GM12878 (cell line): ENCODE measurements at regions not wholly inside any gene's neighbourhood (a gene's known extent, or its start where the extent isn't known, plus 50 kb on each side); places are given as distances from the start of the nearest gene placed in this dataset.

Experiments
- ATAC-seq: fragments of 200-7000 bp; cut with Tn5 transposase; 3 replicates; pipeline ENCODE4 v1.9.1; 2020; ENCODE audit warnings: mild to moderate bottlenecking, moderate library complexity
- BruUV-seq: library from RNA; stranded (reverse); fragments of 400-500 nt; replicated peaks from 2 replicates; lab custom pipeline; 2021; lab: Mats Ljungman, UMichigan
- CTCF ChIA-PET: fragments of 300-600 bp; sonication (Branson Sonifier 250); formaldehyde crosslinking; extraction: SDS; loops from one replicate; lab custom pipeline; 2021; ENCODE audit warnings: inconsistent platforms; lab: Yijun Ruan, JAX
- POLR2A ChIA-PET: fragments of 350-600 bp; formaldehyde crosslinking; extraction: SDS; loops from one replicate; lab custom pipeline; 2021; ENCODE audit warnings: inconsistent platforms; lab: Charles Lee
- RAD21 ChIA-PET: fragments of 300-600 bp; sonication (Branson Sonifier 250); formaldehyde crosslinking; loops from one replicate; lab custom pipeline; 2023; ENCODE audit warnings: antibody characterized with exemption; ENCODE audit not compliant: unreplicated experiment; lab: Charles Lee
- SMC1A ChIA-PET: fragments of 300-600 bp; sonication (Branson Sonifier 250); formaldehyde crosslinking; loops from one replicate; lab custom pipeline; 2023; ENCODE audit not compliant: unreplicated experiment, uncharacterized antibody; lab: Charles Lee
- DNase-seq: peaks from one replicate; pipeline ENCODE4 v3.0.0-alpha.2; 2011; ENCODE audit warnings: low read depth, low spot score
- FAIRE-seq: peaks from 3 replicates; lab custom pipeline; 2011; peaks lifted over from hg19 to GRCh38; lab: Jason Lieb, UNC
- H2AFZ ChIP-seq: 2 replicates; pipeline ENCODE4 v1.6.0; 2011; ENCODE audit warnings: low read depth, low read length, control low read depth; ENCODE audit not compliant: control insufficient read depth
- H3K27ac ChIP-seq: 2 replicates; pipeline ENCODE4 v1.5.1; 2011; ENCODE audit warnings: control low read depth; ENCODE audit not compliant: control insufficient read depth, insufficient read depth
- H3K27me3 ChIP-seq, 2 experiments: replicated peaks in 1 of 2; 2 replicates each; pipeline versions ENCODE4 v1.6.0 to v1.6.1; 2011; ENCODE audit warnings: low read length in 1 of 2; ENCODE audit not compliant: control insufficient read depth in 2 of 2, insufficient read depth in 2 of 2
- H3K36me3 ChIP-seq, 2 experiments: 2 replicates each; pipeline ENCODE4 v1.5.1; 2011; ENCODE audit warnings: low read length in 1 of 2; ENCODE audit not compliant: control insufficient read depth in 2 of 2, insufficient read depth in 2 of 2
- H3K4me1 ChIP-seq: 2 replicates; pipeline ENCODE4 v1.6.1; 2011; ENCODE audit warnings: mild to moderate bottlenecking, low read length, moderate library complexity, mixed read lengths; ENCODE audit not compliant: control insufficient read depth, insufficient read depth
- H3K4me2 ChIP-seq: 2 replicates; pipeline ENCODE4 v1.6.0; 2011; ENCODE audit warnings: control low read depth; ENCODE audit not compliant: control insufficient read depth, insufficient read depth
- H3K4me3 ChIP-seq: fragments of 200-600 bp; sonication (generic); 2 replicates; pipeline ENCODE4 v1.5.1; 2016
- H3K79me2 ChIP-seq: 2 replicates; pipeline ENCODE4 v1.6.0; 2011; ENCODE audit warnings: low read length; ENCODE audit not compliant: control insufficient read depth, insufficient read depth
- H3K9ac ChIP-seq: 2 replicates; pipeline ENCODE4 v1.8.0; 2011; ENCODE audit warnings: low read length, control low read depth, mixed read lengths; ENCODE audit not compliant: control insufficient read depth, insufficient read depth
- H3K9me3 ChIP-seq: replicated peaks from 3 replicates; pipeline ENCODE4 v1.5.1; 2011; ENCODE audit warnings: mild to moderate bottlenecking, low read length; ENCODE audit not compliant: control insufficient read depth, insufficient read depth
- H4K20me1 ChIP-seq: 2 replicates; pipeline ENCODE4 v1.6.0; 2011; ENCODE audit not compliant: control insufficient read depth, insufficient read depth
- CEBPB ChIP-seq, 2 experiments: fragments of 150-350 bp in 1 of 2; IDR thresholded peaks; 2 replicates each; pipeline ENCODE4 v1.6.1; 2012 to 2014; ENCODE audit warnings: low read depth in 2 of 2, low read length in 2 of 2, borderline replicate concordance in 1 of 2, inconsistent platforms in 1 of 2
- CHD1 ChIP-seq: IDR thresholded peaks from 2 replicates; pipeline ENCODE4 v1.6.1; 2012; ENCODE audit warnings: low read depth, low read length, improper control_type of control experiment
- CHD2 ChIP-seq: IDR thresholded peaks from 2 replicates; pipeline ENCODE4 v1.6.1; 2011; ENCODE audit warnings: low read depth, low read length, improper control_type of control experiment, borderline replicate concordance
- E2F4 ChIP-seq: IDR thresholded peaks from 2 replicates; pipeline ENCODE4 v1.6.1; 2012; ENCODE audit warnings: low read depth, low read length, improper control_type of control experiment
- IKZF1 ChIP-seq: fragments of 450-650 bp; conservative IDR thresholded peaks from 2 replicates; pipeline ENCODE4 v1.6.1; 2017; ENCODE audit warnings: antibody characterized with exemption, mild to moderate bottlenecking
- IKZF2 ChIP-seq, 2 experiments: fragments of 450-650 bp; IDR thresholded peaks; 2 replicates each; pipeline ENCODE4 v1.6.1; 2017; ENCODE audit warnings: mild to moderate bottlenecking in 2 of 2, moderate library complexity in 2 of 2
- POLR2AphosphoS5 ChIP-seq: IDR thresholded peaks from 2 replicates; pipeline ENCODE4 v1.6.1; 2011; ENCODE audit warnings: mild to moderate bottlenecking, low read length, inconsistent platforms
- POU2F2 ChIP-seq: IDR thresholded peaks from 3 replicates; pipeline ENCODE4 v1.6.1; 2011; ENCODE audit warnings: low read depth, mild to moderate bottlenecking, low read length, borderline replicate concordance
- SIX5 ChIP-seq: IDR thresholded peaks from 2 replicates; pipeline ENCODE4 v1.6.1; 2011; ENCODE audit warnings: mild to moderate bottlenecking, low read depth, low read length, moderate library complexity; ENCODE audit not compliant: severe bottlenecking
- STAT3 ChIP-seq: IDR thresholded peaks from 2 replicates; pipeline ENCODE4 v1.6.1; 2011; ENCODE audit warnings: low read depth, low read length, improper control_type of control experiment
- ZNF622 ChIP-seq: fragments of 450-650 bp; IDR thresholded peaks from 2 replicates; pipeline ENCODE4 v1.6.1; 2017; ENCODE audit warnings: mild to moderate bottlenecking, inconsistent platforms
- WGBS: methylation state at CpG from one replicate; pipeline ENCODE4 v1.1.6; 2016; ENCODE audit warnings: low lambda C conversion rate; ENCODE audit not compliant: insufficient replicate concordance, insufficient coverage; ENCODE audit errors: missing lambda C conversion rate; 5-methylcytosine and 5-hydroxymethylcytosine counted together
- in situ Hi-C: fragments of 300-500 bp; cut with MboI; formaldehyde crosslinking; loops from 9 replicates; pipeline ENCODE4 v1.14.3; 2018; ENCODE audit warnings: mixed read lengths
- intact Hi-C: fragments of 100-400 bp; cut with micrococcal nuclease; formaldehyde crosslinking; loops from one replicate; pipeline ENCODE4 v1.14.2; 2022; ENCODE audit not compliant: unreplicated experiment

- ChIA-PET POLR2A (no interaction called here), CTCF (no interaction called here), RAD21 (no interaction called here), SMC1A (no interaction called here)
- H3K27ac ChIP-seq = no peak overlapping the region
- intact Hi-C loops (no loop called here), in situ Hi-C loops (no loop called here)
- no peak overlapping the region for H3K4me3 ChIP-seq
- H3K4me2 ChIP-seq = no peak overlapping the region
- no peak overlapping the region for H3K9ac ChIP-seq
- no TSS peak for BruUV-seq
- no peaks in the 10 kb centered on the region for H3K4me1 ChIP-seq
- no peaks in the 10 kb centered on the region for H3K36me3 ChIP-seq
- no peak for DNase-seq
- H4K20me1 ChIP-seq = no peaks in the 10 kb centered on the region
- no peaks in the 10 kb centered on the region for H3K9me3 ChIP-seq
- H3K27me3 ChIP-seq = no peaks in the 10 kb centered on the region
- WGBS = 12% methylated on average over 3 of the region's 3 CpGs
- ATAC-seq = no peak
- TF ChIP-seq CHD2 (no peak), CHD1 (no peak), STAT3 (no peak), ZNF622 (no peak), CEBPB (IDR thresholded peaks at IDR 0.05; ENCODE audit: borderline replicate concordance in 1 of 2, low read depth in 2 of 2, low read length in 2 of 2) (no peak), IKZF2 (IDR thresholded peaks at IDR 0.05) (no peak)
- H3K79me2 ChIP-seq = no peaks in the 10 kb centered on the region
- no peak overlapping the region for H2AFZ ChIP-seq
- no peak for FAIRE-seq
Observed at GRCh38 chr1:94637121-94637520, 95.6 kb upstream of the F3 start.

- Histone ChIP-seq H3K9me3 (no peaks in the 10 kb centered on the region), H3K4me2 (no peak overlapping the region), H3K9ac (no peak overlapping the region), H3K4me1 (no peaks in the 10 kb centered on the region), H3K36me3 (no peaks in the 10 kb centered on the region), H3K4me3 (no peak overlapping the region), H4K20me1 (no peaks in the 10 kb centered on the region), H3K27ac (no peak overlapping the region), H2AFZ (no peak overlapping the region), H3K79me2 (no peaks in the 10 kb centered on the region), H3K27me3 (no peaks in the 10 kb centered on the region)
- in situ Hi-C loops = no loop called here
- CTCF ChIA-PET = no interaction called here
- TF ChIP-seq E2F4 = no peak
- no peak for TF ChIP-seq IKZF1
- TF ChIP-seq POU2F2 = no peak
- TF ChIP-seq SIX5 = no peak
- TF ChIP-seq POLR2AphosphoS5 = no peak
- POLR2A ChIA-PET = no interaction called here
- SMC1A ChIA-PET = no interaction called here
- intact Hi-C loops = no loop called here
- WGBS = 2% methylated on average over 3 of the region's 3 CpGs
- RAD21 ChIA-PET = no interaction called here
- DNase-seq (no peak), FAIRE-seq (no peak), ATAC-seq (no peak)
- no TSS peak for BruUV-seq
Observed at GRCh38 chr1:94636624-94637023, 95.1 kb upstream of the F3 start.
